Activated CD4-positive, alpha-beta memory T cell treated with anti-CD3 and anti-CD28 coated beads, Interleukin-2, amount 10 ng/mL, durations not matched to agents 7 days and 5 days (primary cell): ENCODE measurements at regions not wholly inside any gene's neighbourhood (a gene's known extent, or its start where the extent isn't known, plus 50 kb on each side); places are given as distances from the start of the nearest gene placed in this dataset.

Source experiments
- CTCF ChIA-PET: fragments of 350-600 bp; sonication (Branson Sonifier 250); formaldehyde crosslinking; loops from one replicate; lab custom pipeline; 2021; ENCODE audit warnings: antibody characterized with exemption, inconsistent platforms; lab: Charles Lee
- POLR2A ChIA-PET: fragments of 350-600 bp; sonication (Branson Sonifier 250); formaldehyde crosslinking; loops from one replicate; lab custom pipeline; 2021; ENCODE audit warnings: antibody characterized with exemption; lab: Charles Lee
- DNase-seq: peaks from one replicate; pipeline ENCODE4 v3.0.0-alpha.2; 2020
- H3K27ac Mint-ChIP-seq: one replicate; pipeline ENCODE4 v1.8.0; 2021; ENCODE audit warnings: mild to moderate bottlenecking, mixed read lengths
- H3K27me3 Mint-ChIP-seq: one replicate; pipeline ENCODE4 v1.8.0; 2021; ENCODE audit warnings: mixed read lengths
- H3K36me3 Mint-ChIP-seq: one replicate; pipeline ENCODE4 v1.8.0; 2021; ENCODE audit warnings: low read depth, mixed read lengths
- H3K4me1 Mint-ChIP-seq: one replicate; pipeline ENCODE4 v1.8.0; 2021; ENCODE audit warnings: mixed read lengths
- H3K4me3 Mint-ChIP-seq: one replicate; pipeline ENCODE4 v1.8.0; 2021; ENCODE audit warnings: mild to moderate bottlenecking, mixed read lengths
- H3K9me3 Mint-ChIP-seq: one replicate; pipeline ENCODE4 v1.8.0; 2021; ENCODE audit warnings: mixed read lengths

DNA sequence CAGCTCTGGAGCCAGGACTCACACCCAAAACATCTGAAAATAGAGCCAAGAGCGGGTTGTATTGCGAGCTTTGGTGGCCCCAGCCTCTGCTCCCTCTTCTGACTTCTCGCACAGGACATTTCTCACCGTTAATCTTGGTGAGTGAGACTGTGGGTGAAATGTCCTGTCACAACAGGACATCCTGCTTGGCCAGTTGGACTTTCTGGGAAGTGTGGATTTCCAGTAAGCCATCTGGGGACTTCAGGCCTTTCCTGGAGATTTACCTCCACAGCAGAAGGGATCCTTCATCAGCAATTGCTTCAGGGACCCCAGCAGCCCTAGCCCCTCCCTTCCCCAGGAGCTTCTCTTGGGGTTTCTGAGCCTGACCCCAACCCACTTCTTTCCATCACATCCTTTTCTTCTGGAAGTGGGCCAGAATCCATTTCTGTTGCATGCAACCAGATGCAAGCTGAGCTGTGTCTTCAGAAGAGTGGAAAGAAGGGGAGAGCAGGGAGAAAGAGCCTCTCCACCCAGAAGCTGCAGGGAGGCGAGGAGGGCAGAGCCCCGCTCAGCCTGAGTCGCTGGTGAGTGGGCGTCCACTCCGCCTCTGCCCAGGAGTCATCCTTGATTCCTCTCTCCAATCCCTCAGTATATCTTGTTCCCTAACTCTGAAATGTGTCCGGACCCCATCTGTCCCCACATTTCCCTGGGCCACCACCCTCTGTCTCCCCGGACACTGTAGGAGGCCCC lies 50.3 kb upstream of the GADD45G start:
- Mint-ChIP-seq H3K27me3 (peaks cover 30% of the 10 kb centered on the region), H3K36me3 (no peaks in the 10 kb centered on the region), H3K4me1 (peaks cover 19% of the 10 kb centered on the region), H3K4me3 (no peak overlapping the region), H3K27ac (no peak overlapping the region), H3K9me3 (no peaks in the 10 kb centered on the region)
- ChIA-PET CTCF (no interaction called here), POLR2A (no interaction called here)
- no peak for DNase-seq

DNA sequence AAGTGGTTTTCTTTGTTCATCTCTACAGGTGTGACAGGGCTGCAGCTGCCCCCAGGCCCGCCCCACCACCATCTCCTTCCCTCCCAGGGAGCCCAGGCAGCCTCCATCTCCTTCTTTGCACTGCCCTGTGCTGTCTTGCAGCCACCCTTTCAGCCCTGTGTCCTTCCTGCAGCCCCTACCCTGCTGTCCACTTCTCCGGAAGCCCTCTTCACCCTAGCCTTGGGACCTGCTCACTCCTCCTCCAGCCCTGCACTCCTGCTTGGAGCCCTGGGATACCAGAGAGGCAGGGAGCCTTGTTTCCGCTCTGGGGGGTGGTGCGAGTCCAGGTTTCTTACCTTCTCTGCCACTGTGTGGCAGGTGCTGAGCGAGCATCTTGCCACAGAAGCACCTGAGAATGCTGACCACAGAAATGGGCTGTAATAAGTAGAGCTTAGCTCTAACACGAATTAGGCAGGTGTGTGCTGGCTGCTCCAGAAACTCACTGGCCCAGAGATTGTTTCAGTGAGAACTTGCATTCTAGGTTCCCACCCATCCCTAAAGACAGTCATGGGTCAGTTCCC lies 51.3 kb upstream of the GADD45G start:
- CTCF ChIA-PET: interaction anchor here (0.5 kb wide), 1 partner anchor 649 kb away, joined by 3 read pairs; no protein-coding TSS in a partner anchor
- POLR2A ChIA-PET: no interaction called here
- H3K4me3 Mint-ChIP-seq: no peak overlapping the region
- no peaks in the 10 kb centered on the region for H3K9me3 Mint-ChIP-seq
- peak; percentile 10 for DNase-seq
- H3K36me3 Mint-ChIP-seq: no peaks in the 10 kb centered on the region
- H3K4me1 Mint-ChIP-seq: peaks cover 27% of the 10 kb centered on the region
- peaks cover 27% of the 10 kb centered on the region for H3K27me3 Mint-ChIP-seq
- no peak overlapping the region for H3K27ac Mint-ChIP-seq

DNA sequence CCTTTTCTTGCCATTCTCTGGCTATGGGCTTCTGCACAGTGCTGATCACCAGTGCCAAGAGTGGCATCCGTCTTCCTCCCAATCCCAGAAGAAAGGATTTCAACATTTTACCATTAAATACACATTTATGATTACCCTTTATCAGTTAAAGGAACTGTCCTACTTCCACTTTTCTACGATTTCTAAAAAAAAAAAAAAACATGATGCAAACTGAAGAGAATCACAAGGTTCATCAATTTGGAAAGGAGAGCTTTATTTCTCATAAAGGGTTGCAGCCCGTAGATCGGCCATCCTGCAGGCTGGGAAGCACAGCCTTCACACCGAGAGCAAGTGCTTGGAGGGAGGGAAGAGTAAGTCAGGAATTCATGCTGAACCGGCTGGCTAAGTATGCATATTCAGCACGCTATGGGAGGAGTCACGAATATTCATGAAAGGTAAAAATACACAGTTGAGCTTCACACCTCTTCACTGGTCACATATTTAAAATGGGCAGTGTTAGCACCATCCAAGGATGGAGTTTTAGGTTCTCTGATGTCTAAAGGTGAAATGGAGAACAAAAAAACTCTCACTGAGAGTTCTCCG lies 52.5 kb upstream of the SEMA4D start:
- POLR2A ChIA-PET: interaction anchor here (0.8 to 2.6 kb wide), 4 partner anchors 54 to 140 kb away, joined by 3 to 17 read pairs (median 8); no protein-coding TSS in a partner anchor
- peaks cover 10% of the 10 kb centered on the region for H3K36me3 Mint-ChIP-seq
- H3K27ac Mint-ChIP-seq: no peak overlapping the region
- H3K27me3 Mint-ChIP-seq: peaks cover 24% of the 10 kb centered on the region
- CTCF ChIA-PET: interaction anchor here (0.7 to 4.1 kb wide), 24 partner anchors 10 to 475 kb away, joined by 3 to 69 read pairs (median 20); partner anchors contain the start of genes SECISBP2 and SEMA4D
- H3K4me1 Mint-ChIP-seq: peaks cover 21% of the 10 kb centered on the region
- no peak overlapping the region for H3K4me3 Mint-ChIP-seq
- DNase-seq: peak; percentile 1
- H3K9me3 Mint-ChIP-seq: peaks cover 9% of the 10 kb centered on the region

DNA sequence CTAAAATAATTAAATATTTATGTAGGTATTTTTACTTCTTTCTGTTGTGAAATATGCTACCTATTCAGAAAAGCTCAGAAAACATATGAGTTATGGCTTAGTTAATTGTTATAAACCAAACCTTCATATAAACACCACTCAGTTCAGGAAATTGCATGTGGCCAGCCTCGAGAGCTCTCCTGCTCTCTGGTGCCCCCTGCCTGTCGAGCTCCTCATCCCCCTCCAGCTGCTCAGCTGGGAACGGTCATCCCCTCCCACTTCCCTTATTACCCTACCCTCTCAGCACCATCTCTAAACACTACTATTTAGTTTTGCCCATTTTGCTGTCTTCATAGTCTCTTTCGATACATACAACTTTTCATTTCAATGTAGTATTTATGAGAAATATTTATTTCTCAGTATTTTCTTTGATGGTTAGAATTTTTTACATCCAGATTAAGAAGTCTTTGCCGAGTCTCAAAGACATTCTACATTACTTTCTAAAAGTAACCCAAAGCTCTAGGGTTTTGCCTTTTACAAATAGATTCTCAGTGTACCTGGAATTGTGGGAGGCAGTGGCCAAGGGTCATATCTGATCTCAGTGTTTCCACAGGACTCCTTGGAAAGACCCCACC lies 51.2 kb upstream of the SEMA4D start:
- peak; percentile 85 for DNase-seq
- Mint-ChIP-seq H3K27ac (no peak overlapping the region), H3K27me3 (peaks cover 24% of the 10 kb centered on the region), H3K9me3 (peaks cover 13% of the 10 kb centered on the region), H3K4me1 (peaks cover 21% of the 10 kb centered on the region), H3K36me3 (peaks cover 15% of the 10 kb centered on the region), H3K4me3 (no peak overlapping the region)
- ChIA-PET CTCF (interaction anchor here (0.7 to 4.1 kb wide), 64 partner anchors 8 to 551 kb away, joined by 3 to 69 read pairs (median 7); partner anchors contain the start of genes SECISBP2 and SEMA4D), POLR2A (interaction anchor here (0.7 to 2.7 kb wide), 35 partner anchors 12 to 230 kb away, joined by 3 to 23 read pairs (median 6); partner anchors contain the start of genes SECISBP2 and SEMA4D)

DNA sequence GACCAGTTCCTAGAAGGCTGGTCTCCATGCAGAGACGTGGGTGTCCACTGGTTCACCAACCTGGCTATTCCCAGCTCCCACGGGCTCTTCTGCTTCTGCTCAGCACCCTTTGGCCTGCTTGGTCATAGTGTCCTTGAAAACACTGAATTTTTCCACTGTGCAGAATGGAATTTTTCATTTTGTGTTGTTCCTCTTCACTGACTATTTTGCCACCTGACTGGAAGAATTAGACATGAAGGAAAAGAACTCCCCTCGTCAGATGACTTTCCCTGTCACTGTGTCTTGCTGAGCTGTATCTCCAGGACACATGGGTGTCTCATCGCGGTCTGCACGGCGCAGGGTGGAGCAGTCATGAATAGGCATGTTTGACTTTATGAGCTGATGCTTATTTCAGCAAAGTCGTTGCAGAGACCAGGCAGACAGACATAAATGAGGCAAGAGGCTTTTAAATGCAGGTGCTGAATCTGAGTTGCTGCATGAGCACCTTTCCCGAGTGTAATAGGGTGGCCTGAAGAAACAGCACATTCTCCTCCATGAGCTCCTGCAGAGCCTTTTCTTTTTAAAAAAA lies 50.2 kb upstream of the SEMA4D start:
- H3K27ac Mint-ChIP-seq: no peak overlapping the region
- DNase-seq: peak; percentile 16
- peaks cover 15% of the 10 kb centered on the region for H3K36me3 Mint-ChIP-seq
- ChIA-PET CTCF (interaction anchor here (0.7 to 4.1 kb wide), 57 partner anchors 7 to 552 kb away, joined by 3 to 69 read pairs (median 8); partner anchors contain the start of genes SECISBP2 and SEMA4D), POLR2A (interaction anchor here (0.7 to 2.7 kb wide), 30 partner anchors 11 to 229 kb away, joined by 3 to 23 read pairs (median 7); partner anchors contain the start of genes SECISBP2 and SEMA4D)
- H3K4me3 Mint-ChIP-seq: no peak overlapping the region
- H3K27me3 Mint-ChIP-seq: peaks cover 18% of the 10 kb centered on the region
- peaks cover 13% of the 10 kb centered on the region for H3K9me3 Mint-ChIP-seq
- H3K4me1 Mint-ChIP-seq: peaks cover 20% of the 10 kb centered on the region
